ENCODE measurements at regions not wholly inside any gene's neighbourhood (a gene's known extent, or its start where the extent isn't known, plus 50 kb on each side); places are given as distances from the start of the nearest gene placed in this dataset.

DNA sequence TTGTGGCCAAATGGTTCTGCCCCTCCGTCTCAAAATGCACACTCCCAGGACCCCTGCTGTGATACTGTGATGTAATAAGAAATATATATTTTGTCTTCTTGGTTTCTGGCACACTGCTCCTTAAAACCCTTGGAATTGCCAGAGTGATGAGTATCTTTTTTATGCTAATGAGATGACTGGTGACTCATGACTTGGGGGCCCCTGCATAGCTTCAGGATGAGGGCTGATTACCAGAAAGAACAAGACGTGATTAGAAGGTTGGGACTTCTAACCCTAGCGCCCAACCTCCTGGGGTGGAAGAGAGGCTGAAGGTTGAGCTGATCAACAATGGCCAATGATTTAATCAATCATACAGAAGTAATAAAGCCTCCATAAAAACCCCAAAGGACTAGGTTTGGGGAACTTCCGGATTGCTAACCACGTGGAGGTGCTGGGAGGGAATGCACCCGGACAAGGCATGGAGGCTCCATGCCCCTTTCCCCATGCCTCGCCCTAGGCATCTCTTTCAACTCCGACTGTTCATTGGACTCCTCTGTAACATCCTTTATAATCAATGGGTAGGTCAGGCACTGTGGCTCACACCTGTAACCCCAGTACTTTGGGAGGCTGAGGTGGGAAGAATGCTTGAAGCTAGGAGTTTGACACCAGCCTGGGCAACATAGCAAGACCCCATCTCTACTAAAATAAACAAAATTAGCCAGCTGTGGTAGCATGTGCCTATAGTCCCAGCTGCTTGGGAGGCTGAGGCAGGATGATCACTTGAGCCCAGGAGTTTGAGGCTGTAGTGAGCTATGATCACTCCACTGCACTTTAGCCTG is 89.1 kb downstream of the HS1BP3 start (continued):
- no peak for TF ChIP-seq HDAC1 (IDR thresholded peaks at IDR 0.05)
- 0 out of 2 replicates have a peak, but pooled peaks have one; percentile 29 for TF ChIP-seq HDAC8 (tag; IDR thresholded peaks at IDR 0.05)
- TF ChIP-seq NCOA2 (IDR thresholded peaks at IDR 0.05; ENCODE audit: partially characterized antibody in 2 of 2) = no peak
- TF ChIP-seq, protein P1, sequence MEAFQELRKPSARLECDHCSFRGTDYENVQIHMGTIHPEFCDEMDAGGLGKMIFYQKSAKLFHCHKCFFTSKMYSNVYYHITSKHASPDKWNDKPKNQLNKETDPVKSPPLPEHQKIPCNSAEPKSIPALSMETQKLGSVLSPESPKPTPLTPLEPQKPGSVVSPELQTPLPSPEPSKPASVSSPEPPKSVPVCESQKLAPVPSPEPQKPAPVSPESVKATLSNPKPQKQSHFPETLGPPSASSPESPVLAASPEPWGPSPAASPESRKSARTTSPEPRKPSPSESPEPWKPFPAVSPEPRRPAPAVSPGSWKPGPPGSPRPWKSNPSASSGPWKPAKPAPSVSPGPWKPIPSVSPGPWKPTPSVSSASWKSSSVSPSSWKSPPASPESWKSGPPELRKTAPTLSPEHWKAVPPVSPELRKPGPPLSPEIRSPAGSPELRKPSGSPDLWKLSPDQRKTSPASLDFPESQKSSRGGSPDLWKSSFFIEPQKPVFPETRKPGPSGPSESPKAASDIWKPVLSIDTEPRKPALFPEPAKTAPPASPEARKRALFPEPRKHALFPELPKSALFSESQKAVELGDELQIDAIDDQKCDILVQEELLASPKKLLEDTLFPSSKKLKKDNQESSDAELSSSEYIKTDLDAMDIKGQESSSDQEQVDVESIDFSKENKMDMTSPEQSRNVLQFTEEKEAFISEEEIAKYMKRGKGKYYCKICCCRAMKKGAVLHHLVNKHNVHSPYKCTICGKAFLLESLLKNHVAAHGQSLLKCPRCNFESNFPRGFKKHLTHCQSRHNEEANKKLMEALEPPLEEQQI (IDR thresholded peaks at IDR 0.05) = no peak
- TF ChIP-seq PHTF2 (CRISPR knock-in tag; IDR thresholded peaks at IDR 0.05) = no peak
- no peak for TF ChIP-seq BRCA1 (IDR thresholded peaks at IDR 0.05)
- TF ChIP-seq BRCA1 (CRISPR knock-in tag; IDR thresholded peaks at IDR 0.05) = no peak
- TF ChIP-seq NEUROD1 (IDR thresholded peaks at IDR 0.05; ENCODE audit: borderline replicate concordance, low read depth, low read length, partially characterized antibody) = peak; percentile 52
- TF ChIP-seq ATF7 (IDR thresholded peaks at IDR 0.05) = peak; percentile 40; the same call in 1 of the 2 replicates
- no peak for TF ChIP-seq ILK (tag; IDR thresholded peaks at IDR 0.05; ENCODE audit: borderline replicate concordance, low read depth)
- peak; percentile 94 for TF ChIP-seq JUND (IDR thresholded peaks at IDR 0.05; ENCODE audit: borderline replicate concordance, low read depth, low read length)
- TF ChIP-seq JUND (tag; IDR thresholded peaks at IDR 0.05; ENCODE audit: borderline replicate concordance, low read depth, low read length) = peak; percentile 92; the same call in 2 of the 3 replicates
- TF ChIP-seq ARID1B (IDR thresholded peaks at IDR 0.05) = peak; percentile 30; the same call in 1 of the 2 replicates
- peak; percentile 69 for TF ChIP-seq DPF2 (IDR thresholded peaks at IDR 0.05)
- TF ChIP-seq TEAD4 (IDR thresholded peaks at IDR 0.05; ENCODE audit: low read length) = 0 out of 2 replicates have a peak, but pooled peaks have one; percentile 33
- TF ChIP-seq TEAD4 (CRISPR knock-in tag; IDR thresholded peaks at IDR 0.05; ENCODE audit: borderline replicate concordance) = no peak
- no peak for TF ChIP-seq ZNF311 (CRISPR knock-in tag; IDR thresholded peaks at IDR 0.05)
- TF ChIP-seq, protein P2, sequence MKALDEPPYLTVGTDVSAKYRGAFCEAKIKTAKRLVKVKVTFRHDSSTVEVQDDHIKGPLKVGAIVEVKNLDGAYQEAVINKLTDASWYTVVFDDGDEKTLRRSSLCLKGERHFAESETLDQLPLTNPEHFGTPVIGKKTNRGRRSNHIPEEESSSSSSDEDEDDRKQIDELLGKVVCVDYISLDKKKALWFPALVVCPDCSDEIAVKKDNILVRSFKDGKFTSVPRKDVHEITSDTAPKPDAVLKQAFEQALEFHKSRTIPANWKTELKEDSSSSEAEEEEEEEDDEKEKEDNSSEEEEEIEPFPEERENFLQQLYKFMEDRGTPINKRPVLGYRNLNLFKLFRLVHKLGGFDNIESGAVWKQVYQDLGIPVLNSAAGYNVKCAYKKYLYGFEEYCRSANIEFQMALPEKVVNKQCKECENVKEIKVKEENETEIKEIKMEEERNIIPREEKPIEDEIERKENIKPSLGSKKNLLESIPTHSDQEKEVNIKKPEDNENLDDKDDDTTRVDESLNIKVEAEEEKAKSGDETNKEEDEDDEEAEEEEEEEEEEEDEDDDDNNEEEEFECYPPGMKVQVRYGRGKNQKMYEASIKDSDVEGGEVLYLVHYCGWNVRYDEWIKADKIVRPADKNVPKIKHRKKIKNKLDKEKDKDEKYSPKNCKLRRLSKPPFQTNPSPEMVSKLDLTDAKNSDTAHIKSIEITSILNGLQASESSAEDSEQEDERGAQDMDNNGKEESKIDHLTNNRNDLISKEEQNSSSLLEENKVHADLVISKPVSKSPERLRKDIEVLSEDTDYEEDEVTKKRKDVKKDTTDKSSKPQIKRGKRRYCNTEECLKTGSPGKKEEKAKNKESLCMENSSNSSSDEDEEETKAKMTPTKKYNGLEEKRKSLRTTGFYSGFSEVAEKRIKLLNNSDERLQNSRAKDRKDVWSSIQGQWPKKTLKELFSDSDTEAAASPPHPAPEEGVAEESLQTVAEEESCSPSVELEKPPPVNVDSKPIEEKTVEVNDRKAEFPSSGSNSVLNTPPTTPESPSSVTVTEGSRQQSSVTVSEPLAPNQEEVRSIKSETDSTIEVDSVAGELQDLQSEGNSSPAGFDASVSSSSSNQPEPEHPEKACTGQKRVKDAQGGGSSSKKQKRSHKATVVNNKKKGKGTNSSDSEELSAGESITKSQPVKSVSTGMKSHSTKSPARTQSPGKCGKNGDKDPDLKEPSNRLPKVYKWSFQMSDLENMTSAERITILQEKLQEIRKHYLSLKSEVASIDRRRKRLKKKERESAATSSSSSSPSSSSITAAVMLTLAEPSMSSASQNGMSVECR (CRISPR knock-in tag; IDR thresholded peaks at IDR 0.05) = no peak
- TF ChIP-seq BHLHE40 (IDR thresholded peaks at IDR 0.05; ENCODE audit: low read length) = no peak
- 0 out of 2 replicates have a peak, but pooled peaks have one; percentile 17 for TF ChIP-seq CXXC5 (CRISPR knock-in tag; IDR thresholded peaks at IDR 0.05)
- TF ChIP-seq NFE2L1 (tag; IDR thresholded peaks at IDR 0.05; ENCODE audit: borderline replicate concordance, low read depth) = no peak
